ENCODE measurements at regions not wholly inside any gene's neighbourhood (a gene's known extent, or its start where the extent isn't known, plus 50 kb on each side); places are given as distances from the start of the nearest gene placed in this dataset.

DNA sequence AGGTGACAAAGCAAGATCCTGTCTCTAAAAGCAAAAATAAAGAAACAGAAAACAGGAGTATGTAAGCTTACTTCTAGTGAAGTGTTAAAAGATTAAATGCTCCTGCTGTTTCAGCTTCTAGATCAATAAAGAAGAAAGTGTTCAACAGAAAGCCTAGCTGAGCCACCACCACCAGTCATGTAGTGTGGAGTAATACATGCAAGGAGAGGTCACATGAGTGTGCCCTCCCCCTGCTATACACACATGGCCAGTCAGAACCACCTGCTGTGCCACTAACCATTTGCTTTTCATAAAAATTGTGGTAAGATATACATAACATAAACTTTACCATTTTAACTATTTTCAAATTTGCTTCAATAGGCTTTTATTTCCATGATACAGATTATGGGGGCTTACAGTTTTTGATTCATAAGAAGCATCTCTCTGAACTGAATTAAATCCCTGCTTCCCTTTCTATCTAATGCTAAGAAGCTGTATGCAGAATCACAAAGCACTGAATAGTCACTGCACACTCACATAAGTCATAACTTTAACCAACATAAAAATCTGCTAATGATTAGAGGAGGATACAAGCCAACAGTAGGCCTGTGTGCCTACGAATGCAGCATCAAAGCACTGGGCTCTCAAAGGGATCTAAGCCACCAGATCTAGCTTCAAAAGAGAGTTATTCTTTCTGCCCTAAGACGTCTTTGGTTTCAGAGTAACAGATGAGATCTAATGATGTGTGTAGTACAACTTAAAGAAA lies 515.5 kb downstream of the C12orf50 start:
- no peak for TF ChIP-seq POLR2A (IDR thresholded peaks at IDR 0.05)
- TF ChIP-seq, protein P1, sequence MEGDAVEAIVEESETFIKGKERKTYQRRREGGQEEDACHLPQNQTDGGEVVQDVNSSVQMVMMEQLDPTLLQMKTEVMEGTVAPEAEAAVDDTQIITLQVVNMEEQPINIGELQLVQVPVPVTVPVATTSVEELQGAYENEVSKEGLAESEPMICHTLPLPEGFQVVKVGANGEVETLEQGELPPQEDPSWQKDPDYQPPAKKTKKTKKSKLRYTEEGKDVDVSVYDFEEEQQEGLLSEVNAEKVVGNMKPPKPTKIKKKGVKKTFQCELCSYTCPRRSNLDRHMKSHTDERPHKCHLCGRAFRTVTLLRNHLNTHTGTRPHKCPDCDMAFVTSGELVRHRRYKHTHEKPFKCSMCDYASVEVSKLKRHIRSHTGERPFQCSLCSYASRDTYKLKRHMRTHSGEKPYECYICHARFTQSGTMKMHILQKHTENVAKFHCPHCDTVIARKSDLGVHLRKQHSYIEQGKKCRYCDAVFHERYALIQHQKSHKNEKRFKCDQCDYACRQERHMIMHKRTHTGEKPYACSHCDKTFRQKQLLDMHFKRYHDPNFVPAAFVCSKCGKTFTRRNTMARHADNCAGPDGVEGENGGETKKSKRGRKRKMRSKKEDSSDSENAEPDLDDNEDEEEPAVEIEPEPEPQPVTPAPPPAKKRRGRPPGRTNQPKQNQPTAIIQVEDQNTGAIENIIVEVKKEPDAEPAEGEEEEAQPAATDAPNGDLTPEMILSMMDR (IDR thresholded peaks at IDR 0.05) = no peak
- no peak for TF ChIP-seq POLR2AphosphoS5 (IDR thresholded peaks at IDR 0.05)
